H7 (cell line): ENCODE measurements at regions not wholly inside any gene's neighbourhood (a gene's known extent, or its start where the extent isn't known, plus 50 kb on each side); places are given as distances from the start of the nearest gene placed in this dataset.

Experiments used
- DNase-seq: peaks from one replicate; pipeline ENCODE4 v3.0.0; 2012
- H3K27me3 ChIP-seq: 2 replicates; pipeline ENCODE4 v1.6.0; 2011; ENCODE audit warnings: mild to moderate bottlenecking, low read length; ENCODE audit not compliant: control insufficient read depth, insufficient read depth
- H3K36me3 ChIP-seq: replicated peaks from 2 replicates; pipeline ENCODE4 v1.5.1; 2011; ENCODE audit warnings: low read length; ENCODE audit not compliant: control insufficient read depth, insufficient read depth
- H3K4me3 ChIP-seq: 2 replicates; pipeline ENCODE4 v1.5.1; 2011; ENCODE audit warnings: low read depth, mild to moderate bottlenecking, control low read depth, low read length, moderate library complexity; ENCODE audit not compliant: insufficient read depth

DNA sequence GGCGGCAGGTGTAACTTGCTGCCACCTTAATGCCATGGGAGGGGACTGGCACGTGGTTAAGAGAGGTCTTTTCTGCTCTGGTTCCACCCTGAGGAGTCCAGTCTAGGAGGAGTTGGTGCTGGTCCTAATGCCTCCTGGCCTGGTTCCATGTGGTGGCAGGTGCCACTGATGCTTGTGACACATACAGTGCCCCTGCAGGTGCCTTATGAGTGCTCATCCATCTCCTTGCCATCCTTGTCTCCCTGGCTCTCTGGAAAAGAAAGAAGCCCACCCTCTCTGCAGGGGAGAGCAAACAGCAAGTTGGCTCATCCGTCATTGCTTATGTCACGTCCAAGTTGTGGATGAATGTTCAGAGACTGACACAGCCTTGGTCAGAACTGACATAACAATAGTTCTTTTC is 175.8 kb upstream of the DPH6 start:
- no peak for DNase-seq
- Histone ChIP-seq H3K4me3 (no peak overlapping the region), H3K36me3 (no peaks in the 10 kb centered on the region), H3K27me3 (no peaks in the 10 kb centered on the region)

DNA sequence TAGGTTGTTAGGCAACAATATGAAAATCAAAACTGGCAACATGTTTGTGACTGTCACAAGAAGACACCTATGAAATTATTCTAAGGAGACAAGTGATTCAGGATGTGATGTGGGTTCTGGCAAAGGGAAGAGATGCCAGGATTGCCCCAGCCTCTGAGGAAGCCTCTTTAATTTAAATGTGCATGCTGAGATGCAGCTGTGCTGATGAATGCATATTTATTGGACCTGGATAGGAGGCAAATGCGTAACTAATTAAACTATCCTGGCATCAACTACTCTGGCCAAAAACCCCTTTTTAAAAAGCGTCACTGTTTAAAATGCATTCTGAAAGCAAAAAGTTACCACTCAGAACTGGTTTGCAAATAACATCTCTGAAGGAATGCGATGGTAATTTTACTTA is 176.5 kb upstream of the DPH6 start:
- Histone ChIP-seq H3K36me3 (no peaks in the 10 kb centered on the region), H3K4me3 (no peak overlapping the region), H3K27me3 (no peaks in the 10 kb centered on the region)
- no peak for DNase-seq

DNA sequence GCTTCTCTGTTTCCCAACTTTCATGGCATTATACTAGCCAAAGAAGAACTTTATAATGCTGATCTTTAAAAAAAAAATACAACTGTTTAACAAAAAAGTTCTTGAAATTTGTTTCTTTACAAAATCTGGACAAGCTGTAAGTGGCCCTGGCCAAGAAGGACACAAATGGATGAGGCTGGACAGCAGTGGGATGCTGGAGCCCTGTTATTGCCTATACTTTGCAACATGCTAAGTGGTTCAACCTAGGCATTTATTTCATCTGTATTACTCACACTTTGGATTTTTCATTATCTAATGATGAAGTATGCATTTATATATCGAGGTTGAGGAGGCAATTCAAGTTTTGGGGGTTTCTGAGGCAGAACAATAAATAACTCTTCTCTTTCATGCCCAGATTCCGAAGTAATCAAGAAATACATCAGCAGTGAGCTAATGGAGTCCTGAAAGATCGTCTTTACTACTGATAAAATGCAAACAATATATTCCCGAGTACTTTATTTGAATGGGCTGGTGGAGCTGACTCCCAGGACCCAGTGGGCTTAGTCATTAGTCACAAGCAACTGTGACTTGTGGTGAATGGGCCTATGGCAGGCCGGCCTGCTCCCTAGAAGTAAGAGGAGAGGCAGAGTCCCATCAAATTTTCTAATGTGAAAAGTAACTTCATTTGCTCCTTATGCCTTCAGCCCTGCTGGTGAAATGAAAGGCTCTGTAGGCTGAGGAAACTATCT is 177.3 kb upstream of the DPH6 start:
- Histone ChIP-seq H3K4me3 (no peak overlapping the region), H3K36me3 (no peaks in the 10 kb centered on the region), H3K27me3 (no peaks in the 10 kb centered on the region)
- no peak for DNase-seq

DNA sequence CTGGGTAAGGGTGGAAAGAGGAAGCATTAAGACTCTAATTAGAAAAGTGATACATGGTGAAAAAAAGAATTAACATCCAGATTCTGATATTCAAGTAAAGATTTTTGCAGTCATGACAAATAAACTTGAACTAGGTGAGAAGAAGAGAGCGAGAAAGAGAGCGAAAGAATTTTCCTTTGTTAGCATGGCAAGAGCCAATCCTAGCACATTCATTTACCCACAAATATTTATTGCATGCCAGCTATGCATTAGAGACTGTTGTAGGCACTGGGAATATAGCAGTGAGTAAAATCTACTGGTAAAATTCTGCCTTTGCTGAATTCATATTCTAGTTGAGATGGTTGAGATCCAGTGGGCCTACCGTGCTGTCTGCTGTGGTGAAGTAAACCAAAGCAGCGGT is 177.9 kb upstream of the DPH6 start:
- Histone ChIP-seq H3K36me3 (no peaks in the 10 kb centered on the region), H3K4me3 (no peak overlapping the region), H3K27me3 (no peaks in the 10 kb centered on the region)
- no peak for DNase-seq

DNA sequence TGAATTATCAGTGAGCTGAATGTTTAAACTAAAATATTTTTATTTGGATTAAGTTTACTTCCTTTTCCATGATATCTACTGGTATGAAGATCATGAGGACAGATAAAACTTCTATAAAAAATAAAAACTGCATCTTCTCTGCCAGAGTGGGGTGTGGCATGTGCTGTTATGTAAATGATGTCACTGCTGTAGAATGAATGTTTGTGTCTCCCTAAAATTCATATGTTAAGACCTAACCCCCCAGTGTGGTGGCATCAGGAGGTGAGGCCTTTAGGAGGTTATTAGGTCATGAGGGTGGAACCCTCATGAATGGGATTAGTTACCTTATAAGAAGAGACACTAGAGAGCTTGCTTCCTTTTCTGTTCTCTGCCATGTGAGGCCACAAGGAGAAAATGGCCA is 178.7 kb upstream of the DPH6 start:
- no peak overlapping the region for H3K4me3 ChIP-seq
- no peaks in the 10 kb centered on the region for H3K27me3 ChIP-seq
- DNase-seq: no peak
- no peaks in the 10 kb centered on the region for H3K36me3 ChIP-seq

DNA sequence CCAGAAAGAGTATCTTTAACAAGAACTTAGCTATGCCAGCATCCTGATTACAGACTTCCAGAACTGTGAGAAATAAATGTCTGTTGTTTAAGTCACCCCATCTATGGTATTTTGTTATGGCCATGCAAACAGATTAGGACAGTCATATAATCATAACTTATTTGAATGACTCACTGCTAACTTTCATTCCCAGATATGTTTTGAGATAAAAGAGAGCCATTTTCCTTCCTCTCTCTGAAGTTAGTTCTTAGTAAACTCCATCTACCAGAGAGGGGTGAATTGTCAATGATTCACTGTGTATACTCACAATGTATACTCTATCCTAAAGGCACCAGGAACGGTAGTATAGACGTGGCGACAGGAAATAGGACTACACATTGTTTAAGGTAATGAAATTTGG is 179.4 kb upstream of the DPH6 start:
- Histone ChIP-seq H3K36me3 (no peaks in the 10 kb centered on the region), H3K27me3 (no peaks in the 10 kb centered on the region), H3K4me3 (no peak overlapping the region)
- no peak for DNase-seq

DNA sequence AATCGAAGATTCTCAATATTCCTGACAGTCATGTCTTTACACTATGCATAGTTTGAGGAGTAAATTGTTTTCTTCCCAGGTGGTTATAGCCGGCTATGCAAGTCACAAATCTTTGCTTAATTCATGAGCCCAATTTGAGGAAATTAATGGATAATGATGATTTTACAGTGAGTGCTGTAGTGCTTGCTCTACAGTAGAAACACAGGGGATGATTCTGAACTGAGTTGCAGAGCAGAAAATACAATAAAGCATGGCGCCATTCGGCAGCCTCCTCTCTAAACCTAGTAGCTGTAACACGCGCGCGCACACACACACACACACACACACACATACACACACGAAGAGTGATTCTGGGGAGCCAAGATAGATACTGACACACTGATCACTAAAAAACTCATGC is 181.7 kb upstream of the DPH6 start:
- no peaks in the 10 kb centered on the region for H3K36me3 ChIP-seq
- no peak for DNase-seq
- no peak overlapping the region for H3K4me3 ChIP-seq
- H3K27me3 ChIP-seq: no peaks in the 10 kb centered on the region

DNA sequence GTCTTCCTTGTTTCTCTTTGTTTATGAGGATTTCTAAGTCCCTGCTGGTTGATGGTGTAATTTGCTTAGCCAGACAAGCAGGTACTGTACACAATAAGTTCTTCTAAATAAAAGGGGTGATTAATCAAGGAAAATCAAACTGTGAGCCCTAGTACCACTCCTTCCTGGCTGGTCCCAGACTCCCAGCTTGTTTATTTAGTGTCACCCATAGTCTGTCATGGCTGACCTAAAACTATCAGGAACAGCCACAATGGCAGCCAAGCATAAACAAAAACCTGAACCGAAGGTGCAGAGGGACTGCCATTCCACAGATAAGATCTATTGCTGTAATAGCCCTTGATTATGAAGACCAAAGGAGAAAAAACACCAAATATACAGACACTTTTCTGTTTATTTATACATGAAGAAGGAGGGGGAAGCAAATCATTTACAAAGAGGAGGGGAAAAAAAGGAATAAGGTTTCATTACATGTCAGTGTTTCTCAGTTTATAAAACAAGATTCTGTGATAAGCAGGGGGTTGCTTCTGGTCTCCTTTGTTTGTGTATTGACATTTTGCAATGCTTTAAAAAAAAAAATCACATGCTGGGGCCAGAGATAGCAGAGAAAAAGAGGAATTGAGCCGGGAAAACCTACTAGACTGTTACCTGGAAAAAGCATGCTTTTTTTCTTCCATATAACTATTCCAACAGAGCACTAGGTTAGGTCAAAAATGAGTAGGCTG is 182.4 kb upstream of the DPH6 start:
- no peaks in the 10 kb centered on the region for H3K27me3 ChIP-seq
- H3K36me3 ChIP-seq: no peaks in the 10 kb centered on the region
- H3K4me3 ChIP-seq: no peak overlapping the region
- DNase-seq: no peak

DNA sequence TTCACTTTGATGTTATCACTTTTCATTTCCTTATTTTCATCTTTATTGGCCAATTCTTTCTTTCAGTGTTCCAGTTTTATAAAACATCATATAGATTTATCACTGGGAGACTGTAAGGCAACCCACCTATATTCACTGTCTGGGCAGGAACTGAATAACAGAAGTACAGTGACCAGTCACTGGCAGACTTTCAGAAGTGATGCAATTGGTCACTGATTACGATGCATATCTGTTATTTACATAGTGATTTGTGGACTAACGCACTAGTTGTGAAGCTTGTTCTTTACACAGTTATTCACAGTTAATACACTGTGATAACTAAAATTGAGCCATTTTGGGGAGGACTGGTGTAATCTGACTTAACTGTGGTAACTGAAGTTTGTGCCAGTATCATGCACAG is 190.2 kb upstream of the DPH6 start:
- Histone ChIP-seq H3K4me3 (no peak overlapping the region), H3K36me3 (no peaks in the 10 kb centered on the region), H3K27me3 (no peaks in the 10 kb centered on the region)
- DNase-seq: no peak

DNA sequence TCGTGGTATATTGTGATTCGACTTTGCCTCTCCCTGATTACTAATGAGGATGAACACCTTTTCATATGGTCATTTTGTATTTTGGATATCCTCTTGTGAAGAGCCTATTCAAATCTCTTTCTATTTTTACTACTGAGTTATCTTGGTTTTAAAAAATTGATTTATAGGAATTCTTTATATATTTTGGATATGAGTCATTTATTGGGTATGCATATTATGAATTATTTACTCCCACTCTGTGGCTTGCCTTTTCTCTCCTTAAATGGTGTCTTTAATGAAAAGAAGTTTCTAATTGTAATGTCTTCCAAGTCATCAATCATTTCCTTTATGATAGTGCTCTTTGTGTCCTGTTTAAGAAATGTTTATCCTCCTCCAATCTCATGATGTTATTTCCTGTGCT is 191.5 kb upstream of the DPH6 start:
- no peaks in the 10 kb centered on the region for H3K27me3 ChIP-seq
- no peaks in the 10 kb centered on the region for H3K36me3 ChIP-seq
- no peak overlapping the region for H3K4me3 ChIP-seq
- DNase-seq: no peak

DNA sequence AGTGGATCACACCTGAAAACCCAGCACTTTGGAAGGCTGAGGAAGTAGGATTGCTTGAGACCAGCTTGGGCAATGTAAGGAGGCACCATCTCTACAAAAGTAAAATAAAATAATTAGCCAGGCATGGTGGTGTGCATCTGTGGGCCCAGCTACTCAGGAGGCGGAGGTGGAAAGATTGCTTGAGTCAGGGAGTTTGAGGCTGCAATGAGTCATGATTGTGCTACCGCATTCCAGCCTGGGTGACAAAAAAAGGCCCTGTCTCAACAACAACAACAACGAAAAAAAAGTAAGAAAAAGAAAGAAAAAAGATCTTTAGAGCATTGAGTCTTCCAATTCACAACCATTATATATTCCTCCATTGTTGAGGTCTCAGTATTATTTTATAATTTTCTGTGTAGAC is 192.4 kb upstream of the DPH6 start:
- H3K4me3 ChIP-seq: no peak overlapping the region
- no peaks in the 10 kb centered on the region for H3K36me3 ChIP-seq
- no peak for DNase-seq
- no peaks in the 10 kb centered on the region for H3K27me3 ChIP-seq

DNA sequence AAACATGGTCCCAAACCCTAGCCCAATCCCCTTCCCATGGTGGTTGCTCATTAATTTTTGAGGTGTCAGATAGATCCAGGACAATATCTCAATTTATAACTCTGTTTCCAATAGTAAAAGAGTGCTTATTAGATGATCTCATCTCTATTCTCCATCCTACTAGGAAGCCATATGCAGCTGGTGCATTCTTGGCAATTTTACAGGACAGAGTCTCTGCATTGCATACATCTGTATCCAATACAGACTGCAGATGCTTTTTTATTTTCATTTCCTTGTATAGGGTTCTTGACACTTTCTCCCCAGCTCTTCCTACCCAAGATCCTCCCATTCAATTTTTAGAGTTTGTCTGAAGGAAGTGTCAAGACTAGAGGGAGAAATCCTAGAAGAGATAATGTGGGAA is 194.8 kb upstream of the DPH6 start:
- no peak overlapping the region for H3K4me3 ChIP-seq
- no peaks in the 10 kb centered on the region for H3K36me3 ChIP-seq
- DNase-seq: no peak
- H3K27me3 ChIP-seq: no peaks in the 10 kb centered on the region

DNA sequence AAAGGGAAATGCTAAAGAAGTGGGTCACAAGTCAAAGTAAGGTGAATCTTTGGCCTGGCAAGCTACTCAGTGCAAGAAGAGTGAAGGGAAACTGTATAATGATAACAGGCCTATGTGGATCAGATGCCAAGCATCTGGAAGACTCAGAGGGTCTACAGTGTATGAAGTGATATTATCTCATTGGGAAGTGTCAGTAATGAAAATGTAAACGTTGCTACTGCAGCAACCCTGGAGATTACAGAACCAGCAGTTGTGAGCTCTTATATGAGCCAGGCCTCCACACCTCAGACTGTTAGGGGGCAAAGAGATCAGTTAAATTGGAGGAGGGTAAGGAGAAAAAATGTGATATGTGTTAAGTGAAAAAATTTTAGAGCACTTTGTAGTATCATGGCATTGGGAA is 195.4 kb upstream of the DPH6 start:
- DNase-seq: no peak
- H3K27me3 ChIP-seq: no peaks in the 10 kb centered on the region
- H3K4me3 ChIP-seq: no peak overlapping the region
- no peaks in the 10 kb centered on the region for H3K36me3 ChIP-seq

DNA sequence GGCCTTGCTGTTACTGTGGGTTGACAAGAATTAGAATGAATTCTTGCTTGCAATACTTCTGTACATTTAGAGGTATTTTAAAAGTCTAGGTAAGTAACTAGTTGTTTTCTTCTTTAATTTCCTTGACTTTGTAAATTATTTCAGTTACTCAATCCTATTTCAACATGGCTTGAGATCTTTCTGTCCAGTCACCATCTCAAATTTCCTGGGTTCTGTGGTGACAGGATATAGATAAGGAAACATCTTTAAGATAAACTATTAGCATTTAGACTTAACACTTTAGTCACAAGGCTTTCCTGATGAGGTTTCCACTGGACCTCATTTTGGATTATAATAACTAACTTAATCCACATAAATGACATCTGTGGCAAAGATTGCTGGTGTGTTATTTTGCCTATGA is 195.9 kb upstream of the DPH6 start:
- Histone ChIP-seq H3K36me3 (no peaks in the 10 kb centered on the region), H3K27me3 (no peaks in the 10 kb centered on the region), H3K4me3 (no peak overlapping the region)
- no peak for DNase-seq

DNA sequence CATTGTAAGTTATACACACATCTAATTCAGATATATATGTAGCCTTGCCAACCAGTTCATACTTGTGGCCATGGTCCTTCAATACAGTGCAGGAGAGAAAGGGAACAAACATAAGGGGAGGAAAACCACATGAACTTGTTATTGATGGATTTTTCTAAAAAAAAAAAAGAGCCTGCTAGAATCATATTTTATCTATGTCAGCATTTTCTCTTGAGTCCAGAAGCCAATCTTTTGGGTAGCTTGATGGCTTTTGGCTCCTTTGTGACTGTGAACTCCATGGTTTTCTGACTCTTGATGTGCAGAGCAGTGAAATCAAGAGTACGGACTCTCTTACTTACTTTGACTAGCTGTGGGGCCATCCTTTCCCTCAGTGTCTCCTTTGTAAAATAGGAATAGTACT is 197.4 kb upstream of the DPH6 start:
- Histone ChIP-seq H3K27me3 (no peaks in the 10 kb centered on the region), H3K4me3 (no peak overlapping the region), H3K36me3 (no peaks in the 10 kb centered on the region)
- no peak for DNase-seq
